ENCODE measurements at regions not wholly inside any gene's neighbourhood (a gene's known extent, or its start where the extent isn't known, plus 50 kb on each side); places are given as distances from the start of the nearest gene placed in this dataset.

DNA sequence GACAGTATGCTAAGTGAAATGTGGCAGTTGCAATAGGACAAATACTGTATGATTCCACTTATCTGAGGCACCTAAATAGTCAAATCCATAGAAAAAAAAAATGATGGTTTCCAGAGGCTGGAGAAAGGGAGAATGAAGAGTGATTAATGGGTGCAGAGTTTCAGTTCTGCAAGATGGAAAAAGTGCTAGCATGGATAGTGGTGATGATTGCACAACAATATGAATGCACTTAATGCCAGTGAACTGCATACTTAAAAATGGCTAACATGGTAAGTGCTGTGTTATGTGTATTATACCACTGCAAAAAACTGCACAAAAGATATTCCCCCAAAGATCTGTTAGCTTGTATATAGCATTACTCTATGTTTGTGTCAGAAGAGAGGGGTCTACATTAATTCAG lies 185.4 kb downstream of the INHBB start:
- H2BK15ac ChIP-seq (ENCODE audit: low read depth, poor library complexity, severe bottlenecking), result no peak overlapping the region
- no peak overlapping the region for H2BK12ac ChIP-seq (ENCODE audit: low read length in 2 of 2)
- H3K4me3 ChIP-seq (ENCODE audit: insufficient read depth in 1 of 2, low read depth in 1 of 2, low read length in 2 of 2), result no peak overlapping the region
- H3K4me2 ChIP-seq (ENCODE audit: low read length, poor library complexity, severe bottlenecking), result no peak overlapping the region
- H3K79me1 ChIP-seq (replicated peaks; ENCODE audit: low read length, poor library complexity, severe bottlenecking), result no peaks in the 10 kb centered on the region
- no peak overlapping the region for H3K4ac ChIP-seq (ENCODE audit: low read depth in 1 of 2, low read length in 2 of 2)
- H3K18ac ChIP-seq (ENCODE audit: low read depth in 1 of 2, low read length in 2 of 2), result no peak overlapping the region
- no peak overlapping the region for H2BK120ac ChIP-seq (ENCODE audit: low read depth, low read length)
- DNase-seq, result peak; percentile 42
- no peak overlapping the region for H3K14ac ChIP-seq (ENCODE audit: low read length in 2 of 2)
- H3K4me1 ChIP-seq (ENCODE audit: control insufficient read depth, insufficient read depth, low read depth, low read length), result peaks cover 2% of the 10 kb centered on the region
- no peak overlapping the region for H2AFZ ChIP-seq (ENCODE audit: low read depth, low read length)
- no peak overlapping the region for H4K8ac ChIP-seq (ENCODE audit: low read length)
- H2BK5ac ChIP-seq (ENCODE audit: low read depth, low read length, poor library complexity, severe bottlenecking), result no peak overlapping the region
- H2AK5ac ChIP-seq (ENCODE audit: low read length, severe bottlenecking), result no peak overlapping the region
- no peak overlapping the region for H3K27ac ChIP-seq (ENCODE audit: low read length, poor library complexity, severe bottlenecking)
- no peak overlapping the region for H3K9ac ChIP-seq (ENCODE audit: low read length)
- no peak overlapping the region for H4K91ac ChIP-seq (ENCODE audit: low read length)
- no peaks in the 10 kb centered on the region for H3K9me3 ChIP-seq (ENCODE audit: control insufficient read depth, low read length)
- no peaks in the 10 kb centered on the region for H3K36me3 ChIP-seq (ENCODE audit: control insufficient read depth in 1 of 2, insufficient read depth in 2 of 2, low read depth in 1 of 2, low read length in 2 of 2)
- no peak overlapping the region for H3K23ac ChIP-seq (ENCODE audit: low read length in 2 of 2)
- peaks cover 42 to 57% of the 10 kb centered on the region in 2 experiments for H3K27me3 ChIP-seq (ENCODE audit: control insufficient read depth in 1 of 2, insufficient read depth in 1 of 2, low read length in 2 of 2)

DNA sequence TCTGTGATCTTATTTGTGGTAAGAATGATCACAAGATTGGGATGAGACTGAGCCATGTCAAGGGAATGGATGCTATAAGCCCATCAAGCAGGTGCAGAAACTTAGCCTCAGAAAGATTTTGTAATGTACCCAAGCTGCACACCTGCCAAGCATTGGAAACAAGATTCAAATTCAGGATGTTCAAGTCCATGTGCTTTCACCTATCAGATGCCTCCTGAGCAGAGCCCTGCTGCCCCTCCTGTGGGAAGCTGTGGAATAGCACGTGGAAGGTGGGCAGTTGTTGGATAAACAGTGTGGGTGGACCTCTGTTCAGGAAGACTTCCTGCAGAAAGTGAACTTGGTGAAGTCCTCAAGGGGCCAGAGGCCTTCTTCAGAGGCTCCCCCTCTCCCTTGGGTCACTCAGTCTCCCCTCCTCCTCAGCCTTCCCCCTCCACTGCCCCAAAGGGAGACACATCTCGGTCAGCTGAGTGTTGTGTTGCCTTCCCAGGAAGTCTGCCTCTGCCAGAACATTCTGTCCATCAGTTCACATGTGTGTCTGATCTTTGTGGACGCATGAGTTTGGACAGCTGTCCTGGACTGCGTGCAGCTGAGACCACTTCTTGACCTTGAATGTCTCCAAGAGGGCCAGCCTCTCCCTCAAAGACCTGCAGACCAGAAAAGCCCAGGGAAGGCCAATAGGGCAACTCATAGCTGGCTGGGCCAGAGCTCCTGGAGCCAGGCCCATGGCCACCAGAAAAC lies 186.1 kb downstream of the INHBB start:
- no peak overlapping the region for H3K18ac ChIP-seq (ENCODE audit: low read depth in 1 of 2, low read length in 2 of 2)
- H3K4ac ChIP-seq (ENCODE audit: low read depth in 1 of 2, low read length in 2 of 2), result no peak overlapping the region
- H2AK5ac ChIP-seq (ENCODE audit: low read length, severe bottlenecking), result no peak overlapping the region
- H3K79me1 ChIP-seq (replicated peaks; ENCODE audit: low read length, poor library complexity, severe bottlenecking), result no peaks in the 10 kb centered on the region
- H3K9me3 ChIP-seq (ENCODE audit: control insufficient read depth, low read length), result no peaks in the 10 kb centered on the region
- H2AFZ ChIP-seq (ENCODE audit: low read depth, low read length), result no peak overlapping the region
- H3K23ac ChIP-seq (ENCODE audit: low read length in 2 of 2), result no peak overlapping the region
- no peak overlapping the region for H2BK12ac ChIP-seq (ENCODE audit: low read length in 2 of 2)
- H3K27ac ChIP-seq (ENCODE audit: low read length, poor library complexity, severe bottlenecking), result no peak overlapping the region
- no peak overlapping the region for H2BK120ac ChIP-seq (ENCODE audit: low read depth, low read length)
- DNase-seq, result peak; percentile 15
- no peak overlapping the region for H3K4me3 ChIP-seq (ENCODE audit: insufficient read depth in 1 of 2, low read depth in 1 of 2, low read length in 2 of 2)
- H3K4me1 ChIP-seq (ENCODE audit: control insufficient read depth, insufficient read depth, low read depth, low read length), result peaks cover 2% of the 10 kb centered on the region
- peaks cover 36 to 50% of the 10 kb centered on the region in 2 experiments for H3K27me3 ChIP-seq (ENCODE audit: control insufficient read depth in 1 of 2, insufficient read depth in 1 of 2, low read length in 2 of 2)
- H3K9ac ChIP-seq (ENCODE audit: low read length), result no peak overlapping the region
- WGBS, result 75% methylated on average over 3 of the region's 4 CpGs
- H2BK5ac ChIP-seq (ENCODE audit: low read depth, low read length, poor library complexity, severe bottlenecking), result no peak overlapping the region
- H3K4me2 ChIP-seq (ENCODE audit: low read length, poor library complexity, severe bottlenecking), result no peak overlapping the region
- H3K14ac ChIP-seq (ENCODE audit: low read length in 2 of 2), result no peak overlapping the region
- no peak overlapping the region for H4K8ac ChIP-seq (ENCODE audit: low read length)
- no peak overlapping the region for H2BK15ac ChIP-seq (ENCODE audit: low read depth, poor library complexity, severe bottlenecking)
- H4K91ac ChIP-seq (ENCODE audit: low read length), result no peak overlapping the region
- no peaks in the 10 kb centered on the region for H3K36me3 ChIP-seq (ENCODE audit: control insufficient read depth in 1 of 2, insufficient read depth in 2 of 2, low read depth in 1 of 2, low read length in 2 of 2)

DNA sequence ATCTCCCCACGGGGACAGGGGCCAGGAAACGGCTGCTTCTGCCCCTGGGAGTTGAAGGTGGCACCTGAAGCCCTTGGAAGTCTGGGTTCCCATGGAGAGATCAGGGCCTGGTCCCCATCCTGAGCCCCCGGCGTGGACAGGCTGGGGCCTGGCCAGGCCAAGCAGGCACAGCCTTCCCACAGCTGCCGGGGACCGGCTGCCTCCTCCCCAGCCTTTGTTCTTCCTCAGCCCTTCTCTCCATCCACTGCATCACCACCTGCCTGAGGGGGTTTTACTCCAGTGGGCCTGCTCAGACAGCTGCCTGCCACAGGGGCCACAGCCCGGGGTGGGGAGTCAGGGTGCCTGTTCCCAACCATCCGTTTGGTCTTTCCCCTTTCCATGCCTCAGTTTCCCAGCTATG lies 187.7 kb downstream of the INHBB start:
- Histone ChIP-seq H4K8ac (ENCODE audit: low read length) (no peak overlapping the region), H3K4ac (ENCODE audit: low read depth in 1 of 2, low read length in 2 of 2) (no peak overlapping the region), H3K27me3 (ENCODE audit: control insufficient read depth in 1 of 2, insufficient read depth in 1 of 2, low read length in 2 of 2) (peaks cover 20 to 40% of the 10 kb centered on the region in 2 experiments), H2AFZ (ENCODE audit: low read depth, low read length) (no peak overlapping the region), H4K91ac (ENCODE audit: low read length) (no peak overlapping the region), H2BK5ac (ENCODE audit: low read depth, low read length, poor library complexity, severe bottlenecking) (no peak overlapping the region), H3K9ac (ENCODE audit: low read length) (no peak overlapping the region), H3K23ac (ENCODE audit: low read length in 2 of 2) (no peak overlapping the region), H3K9me3 (ENCODE audit: control insufficient read depth, low read length) (no peaks in the 10 kb centered on the region), H3K27ac (ENCODE audit: low read length, poor library complexity, severe bottlenecking) (no peak overlapping the region), H3K14ac (ENCODE audit: low read length in 2 of 2) (peak overlapping the region in 1 of 2 experiments; percentile 14), H2AK5ac (ENCODE audit: low read length, severe bottlenecking) (no peak overlapping the region), H2BK12ac (ENCODE audit: low read length in 2 of 2) (no peak overlapping the region), H2BK120ac (ENCODE audit: low read depth, low read length) (no peak overlapping the region), H2BK15ac (ENCODE audit: low read depth, poor library complexity, severe bottlenecking) (no peak overlapping the region), H3K18ac (ENCODE audit: low read depth in 1 of 2, low read length in 2 of 2) (no peak overlapping the region), H3K36me3 (ENCODE audit: control insufficient read depth in 1 of 2, insufficient read depth in 2 of 2, low read depth in 1 of 2, low read length in 2 of 2) (no peaks in the 10 kb centered on the region), H3K4me3 (ENCODE audit: insufficient read depth in 1 of 2, low read depth in 1 of 2, low read length in 2 of 2) (no peak overlapping the region), H3K4me2 (ENCODE audit: low read length, poor library complexity, severe bottlenecking) (no peak overlapping the region), H3K4me1 (ENCODE audit: control insufficient read depth, insufficient read depth, low read depth, low read length) (peaks cover 2% of the 10 kb centered on the region), H3K79me1 (replicated peaks; ENCODE audit: low read length, poor library complexity, severe bottlenecking) (no peaks in the 10 kb centered on the region)
- no peak for DNase-seq
- WGBS, result 87% methylated on average over 8 of the region's 8 CpGs

DNA sequence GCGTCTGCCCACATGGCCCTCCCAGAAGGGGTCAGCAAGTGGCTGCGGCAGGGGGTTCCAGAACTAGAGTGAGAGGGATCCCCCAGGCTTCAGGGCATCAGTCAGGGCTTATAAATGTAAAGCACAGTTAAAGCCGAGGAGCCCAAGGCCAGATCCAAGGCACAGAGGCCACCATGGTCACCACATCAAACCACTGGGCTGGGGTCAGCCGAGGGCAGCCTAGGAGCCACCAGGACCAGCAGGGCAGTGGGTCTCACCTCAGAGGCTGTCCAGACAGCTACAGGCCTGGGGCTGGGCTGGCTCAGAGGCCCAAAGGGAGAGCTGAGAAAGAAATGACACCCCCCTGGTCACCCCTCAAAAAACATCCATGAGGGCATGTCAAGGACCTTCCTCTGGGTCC lies 188.5 kb downstream of the INHBB start:
- no peak overlapping the region for H3K18ac ChIP-seq (ENCODE audit: low read depth in 1 of 2, low read length in 2 of 2)
- H3K4ac ChIP-seq (ENCODE audit: low read depth in 1 of 2, low read length in 2 of 2), result no peak overlapping the region
- no peak overlapping the region for H2BK5ac ChIP-seq (ENCODE audit: low read depth, low read length, poor library complexity, severe bottlenecking)
- peaks cover 2% of the 10 kb centered on the region for H3K4me1 ChIP-seq (ENCODE audit: control insufficient read depth, insufficient read depth, low read depth, low read length)
- no peak overlapping the region for H2BK15ac ChIP-seq (ENCODE audit: low read depth, poor library complexity, severe bottlenecking)
- H2AFZ ChIP-seq (ENCODE audit: low read depth, low read length), result no peak overlapping the region
- H3K27me3 ChIP-seq (ENCODE audit: control insufficient read depth in 1 of 2, insufficient read depth in 1 of 2, low read length in 2 of 2), result peaks cover 11 to 33% of the 10 kb centered on the region in 2 experiments
- no peak overlapping the region for H2BK120ac ChIP-seq (ENCODE audit: low read depth, low read length)
- H3K36me3 ChIP-seq (ENCODE audit: control insufficient read depth in 1 of 2, insufficient read depth in 2 of 2, low read depth in 1 of 2, low read length in 2 of 2), result no peaks in the 10 kb centered on the region
- no peak for DNase-seq
- H3K23ac ChIP-seq (ENCODE audit: low read length in 2 of 2), result no peak overlapping the region
- no peak overlapping the region for H3K4me3 ChIP-seq (ENCODE audit: insufficient read depth in 1 of 2, low read depth in 1 of 2, low read length in 2 of 2)
- H2BK12ac ChIP-seq (ENCODE audit: low read length in 2 of 2), result no peak overlapping the region
- H3K27ac ChIP-seq (ENCODE audit: low read length, poor library complexity, severe bottlenecking), result no peak overlapping the region
- H2AK5ac ChIP-seq (ENCODE audit: low read length, severe bottlenecking), result no peak overlapping the region
- H3K79me1 ChIP-seq (replicated peaks; ENCODE audit: low read length, poor library complexity, severe bottlenecking), result no peaks in the 10 kb centered on the region
- WGBS, result 87% methylated on average over 4 of the region's 4 CpGs
- H4K91ac ChIP-seq (ENCODE audit: low read length), result no peak overlapping the region
- no peak overlapping the region for H4K8ac ChIP-seq (ENCODE audit: low read length)
- H3K9ac ChIP-seq (ENCODE audit: low read length), result no peak overlapping the region
- no peak overlapping the region for H3K14ac ChIP-seq (ENCODE audit: low read length in 2 of 2)
- no peaks in the 10 kb centered on the region for H3K9me3 ChIP-seq (ENCODE audit: control insufficient read depth, low read length)
- no peak overlapping the region for H3K4me2 ChIP-seq (ENCODE audit: low read length, poor library complexity, severe bottlenecking)

All from mesenchymal stem cell (in vitro differentiated cells and primary cell).